ENCODE measurements at regions not wholly inside any gene's neighbourhood (a gene's known extent, or its start where the extent isn't known, plus 50 kb on each side); places are given as distances from the start of the nearest gene placed in this dataset.
A peak's percentile ranks its signal among the peaks of the same experiment; 100 is the strongest.

DNA sequence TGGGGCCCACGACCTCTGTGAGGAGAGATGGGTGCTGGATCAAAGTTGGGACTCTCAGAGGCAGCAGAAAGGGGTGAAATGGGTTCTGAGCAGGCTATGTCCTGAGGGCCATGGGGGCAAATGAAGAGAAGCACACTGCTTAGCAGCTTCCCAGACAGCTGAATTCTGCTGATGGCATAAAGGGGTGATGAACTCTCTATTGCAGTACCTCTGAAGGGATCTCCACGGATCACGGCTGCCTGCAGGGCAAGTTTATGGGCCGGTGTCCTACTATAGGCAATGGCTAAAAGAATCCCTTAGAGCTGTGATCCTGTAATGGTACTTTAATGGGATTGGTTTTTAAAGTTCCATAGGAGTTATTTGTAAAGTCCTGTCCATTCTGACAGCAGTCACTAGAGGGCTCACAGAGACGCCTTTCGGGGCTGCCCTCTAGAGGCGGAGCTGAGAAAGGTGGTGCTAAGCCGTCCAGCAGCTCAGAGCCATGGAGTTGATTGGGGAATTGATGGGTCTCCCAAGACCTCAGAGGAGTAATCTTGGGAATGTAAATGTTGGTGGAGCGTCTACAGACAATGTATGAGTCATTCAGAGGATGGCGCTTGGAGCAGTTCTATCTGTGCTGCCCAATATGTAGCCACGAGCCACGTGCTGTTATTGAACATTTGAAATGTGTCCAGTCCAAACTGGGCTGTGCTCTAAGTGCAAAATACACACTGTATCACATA lies 287.3 kb downstream of the COG6 start:
- no peaks in the 10 kb centered on the region for H3K4me1 ChIP-seq (ENCODE audit: control insufficient read depth in 1 of 2, insufficient read depth in 2 of 2, low read length in 2 of 2)
- peak; percentile 25 to 40 (median 25) for DNase-seq
- H2AFZ ChIP-seq (ENCODE audit: insufficient read depth, low read depth, low read length, poor library complexity, severe bottlenecking): no peak overlapping the region
- H3K27ac ChIP-seq (ENCODE audit: low read depth in 1 of 2, low read length in 2 of 2): no peak overlapping the region
- no peak overlapping the region for H3K9ac ChIP-seq (ENCODE audit: insufficient read depth, low read length, poor library complexity, severe bottlenecking)
- H3K27me3 Mint-ChIP-seq (ENCODE audit: low read depth in 3 of 3): peaks cover 0 to 2% (median 2%) of the 10 kb centered on the region in 3 donors
- no peak overlapping the region for H3K4me2 ChIP-seq (replicated peaks; ENCODE audit: extremely low read depth, low read length, poor library complexity, severe bottlenecking)
- intact Hi-C loops (cut with micrococcal nuclease): loop anchor here in 1 of 2 donors (10.0 kb wide), 1 partner anchor 742 kb away; no protein-coding TSS in a partner anchor
- no peaks in the 10 kb centered on the region for H3K27me3 ChIP-seq (ENCODE audit: control insufficient read depth in 2 of 2, insufficient read depth in 2 of 2, low read length in 2 of 2)
- H4K20me1 ChIP-seq (ENCODE audit: insufficient read depth, low read length): no peaks in the 10 kb centered on the region
- H3K4me1 Mint-ChIP-seq: peaks cover 2% of the 10 kb centered on the region
- no peak overlapping the region for H3K4me3 ChIP-seq (replicated peaks in 1 of 3; ENCODE audit: low read depth in 2 of 3, low read length in 3 of 3)
- H3K79me2 ChIP-seq (ENCODE audit: insufficient read depth, low read length): no peaks in the 10 kb centered on the region
- H3K9me3 ChIP-seq (replicated peaks in 1 of 2; ENCODE audit: control insufficient read depth in 1 of 2, insufficient read depth in 1 of 2, low read length in 2 of 2): no peaks in the 10 kb centered on the region
- WGBS (ENCODE audit: insufficient coverage): 55% methylated on average over 10 of the region's 12 CpGs
- H3K4me3 Mint-ChIP-seq: no peak overlapping the region
- TF ChIP-seq, protein P1, sequence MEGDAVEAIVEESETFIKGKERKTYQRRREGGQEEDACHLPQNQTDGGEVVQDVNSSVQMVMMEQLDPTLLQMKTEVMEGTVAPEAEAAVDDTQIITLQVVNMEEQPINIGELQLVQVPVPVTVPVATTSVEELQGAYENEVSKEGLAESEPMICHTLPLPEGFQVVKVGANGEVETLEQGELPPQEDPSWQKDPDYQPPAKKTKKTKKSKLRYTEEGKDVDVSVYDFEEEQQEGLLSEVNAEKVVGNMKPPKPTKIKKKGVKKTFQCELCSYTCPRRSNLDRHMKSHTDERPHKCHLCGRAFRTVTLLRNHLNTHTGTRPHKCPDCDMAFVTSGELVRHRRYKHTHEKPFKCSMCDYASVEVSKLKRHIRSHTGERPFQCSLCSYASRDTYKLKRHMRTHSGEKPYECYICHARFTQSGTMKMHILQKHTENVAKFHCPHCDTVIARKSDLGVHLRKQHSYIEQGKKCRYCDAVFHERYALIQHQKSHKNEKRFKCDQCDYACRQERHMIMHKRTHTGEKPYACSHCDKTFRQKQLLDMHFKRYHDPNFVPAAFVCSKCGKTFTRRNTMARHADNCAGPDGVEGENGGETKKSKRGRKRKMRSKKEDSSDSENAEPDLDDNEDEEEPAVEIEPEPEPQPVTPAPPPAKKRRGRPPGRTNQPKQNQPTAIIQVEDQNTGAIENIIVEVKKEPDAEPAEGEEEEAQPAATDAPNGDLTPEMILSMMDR (IDR thresholded peaks at IDR 0.05): peak; percentile 94
- no peaks in the 10 kb centered on the region for H3K9me3 Mint-ChIP-seq
- no peaks in the 10 kb centered on the region for H3K36me3 Mint-ChIP-seq
- no peaks in the 10 kb centered on the region for H3K36me3 ChIP-seq (replicated peaks in 1 of 2; ENCODE audit: control insufficient read depth in 1 of 2, insufficient read depth in 2 of 2, low read length in 2 of 2)
- H3K27ac Mint-ChIP-seq: no peak overlapping the region

DNA sequence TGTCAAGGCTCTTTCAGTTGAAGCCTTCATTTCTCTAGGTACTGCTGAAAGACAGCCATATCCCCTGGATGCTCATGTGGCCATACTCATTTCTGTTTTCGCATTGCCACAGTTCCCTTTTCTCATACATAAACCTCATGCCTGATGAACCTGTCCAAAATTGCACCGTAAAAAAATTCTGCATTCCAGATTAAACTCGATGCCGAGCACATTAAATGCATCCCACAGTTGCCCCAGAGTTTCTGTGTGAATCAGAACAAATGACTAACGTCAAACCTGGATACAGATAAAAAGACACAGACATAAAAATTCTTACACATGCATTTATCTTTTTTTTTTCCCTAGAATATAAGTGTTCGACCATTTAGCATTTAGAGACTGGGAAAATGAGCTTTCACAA lies 288.2 kb downstream of the COG6 start:
- Histone ChIP-seq H3K9ac (ENCODE audit: insufficient read depth, low read length, poor library complexity, severe bottlenecking) (no peak overlapping the region), H3K4me3 (replicated peaks in 1 of 3; ENCODE audit: low read depth in 2 of 3, low read length in 3 of 3) (no peak overlapping the region), H2AFZ (ENCODE audit: insufficient read depth, low read depth, low read length, poor library complexity, severe bottlenecking) (no peak overlapping the region), H3K27ac (ENCODE audit: low read depth in 1 of 2, low read length in 2 of 2) (no peak overlapping the region), H3K4me1 (ENCODE audit: control insufficient read depth in 1 of 2, insufficient read depth in 2 of 2, low read length in 2 of 2) (no peaks in the 10 kb centered on the region), H4K20me1 (ENCODE audit: insufficient read depth, low read length) (no peaks in the 10 kb centered on the region), H3K79me2 (ENCODE audit: insufficient read depth, low read length) (no peaks in the 10 kb centered on the region), H3K36me3 (replicated peaks in 1 of 2; ENCODE audit: control insufficient read depth in 1 of 2, insufficient read depth in 2 of 2, low read length in 2 of 2) (no peaks in the 10 kb centered on the region), H3K27me3 (ENCODE audit: control insufficient read depth in 2 of 2, insufficient read depth in 2 of 2, low read length in 2 of 2) (no peaks in the 10 kb centered on the region), H3K4me2 (replicated peaks; ENCODE audit: extremely low read depth, low read length, poor library complexity, severe bottlenecking) (no peak overlapping the region), H3K9me3 (replicated peaks in 1 of 2; ENCODE audit: control insufficient read depth in 1 of 2, insufficient read depth in 1 of 2, low read length in 2 of 2) (no peaks in the 10 kb centered on the region)
- H3K9me3 Mint-ChIP-seq: no peaks in the 10 kb centered on the region
- DNase-seq: no peak
- intact Hi-C loops (cut with micrococcal nuclease): loop anchor here in 1 of 2 donors (10.0 kb wide), 1 partner anchor 741 kb away; no protein-coding TSS in a partner anchor
- H3K4me3 Mint-ChIP-seq: no peak overlapping the region
- peaks cover 0 to 2% (median 2%) of the 10 kb centered on the region in 3 donors for H3K27me3 Mint-ChIP-seq (ENCODE audit: low read depth in 3 of 3)
- TF ChIP-seq, protein P1 (IDR thresholded peaks at IDR 0.05): no peak
- 80% methylated on average over 5 of the region's 6 CpGs for WGBS (ENCODE audit: insufficient coverage)
- no peak overlapping the region for H3K27ac Mint-ChIP-seq
- peaks cover 2% of the 10 kb centered on the region for H3K4me1 Mint-ChIP-seq
- H3K36me3 Mint-ChIP-seq: no peaks in the 10 kb centered on the region
